DMS 273 treated with DMSO at 0.1 percent for 48 hours (cell line): ENCODE measurements at regions not wholly inside any gene's neighbourhood (a gene's known extent, or its start where the extent isn't known, plus 50 kb on each side); places are given as distances from the start of the nearest gene placed in this dataset.

ENCODE experiments used
- DNase-seq: peaks from one replicate; lab custom pipeline; 2025; lab: John Stamatoyannopoulos, UW

GRCh38 chr14:32022938-32023466 is 54.1 kb upstream of the ARHGAP5 start:
- no peak for DNase-seq

DNA sequence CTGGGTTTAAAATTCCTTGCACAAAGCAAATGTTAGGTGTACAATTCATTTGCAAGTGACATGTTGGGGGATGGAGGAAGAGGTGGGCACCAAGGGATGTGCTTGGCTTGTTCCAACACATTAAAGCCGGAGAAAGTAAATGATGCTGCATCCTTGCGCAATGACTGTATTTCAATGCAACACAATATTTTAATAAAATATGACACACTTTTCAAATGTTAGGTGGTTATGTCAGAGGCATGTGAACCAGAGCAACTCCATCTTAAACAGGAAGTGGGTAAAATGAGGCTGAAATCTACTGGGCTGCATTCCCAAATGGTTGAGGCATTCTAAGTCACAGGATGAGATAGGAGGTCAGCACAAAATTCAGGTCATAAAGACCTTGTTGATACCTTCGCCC is 53.6 kb upstream of the ARHGAP5 start:
- DNase-seq, result no peak

DNA sequence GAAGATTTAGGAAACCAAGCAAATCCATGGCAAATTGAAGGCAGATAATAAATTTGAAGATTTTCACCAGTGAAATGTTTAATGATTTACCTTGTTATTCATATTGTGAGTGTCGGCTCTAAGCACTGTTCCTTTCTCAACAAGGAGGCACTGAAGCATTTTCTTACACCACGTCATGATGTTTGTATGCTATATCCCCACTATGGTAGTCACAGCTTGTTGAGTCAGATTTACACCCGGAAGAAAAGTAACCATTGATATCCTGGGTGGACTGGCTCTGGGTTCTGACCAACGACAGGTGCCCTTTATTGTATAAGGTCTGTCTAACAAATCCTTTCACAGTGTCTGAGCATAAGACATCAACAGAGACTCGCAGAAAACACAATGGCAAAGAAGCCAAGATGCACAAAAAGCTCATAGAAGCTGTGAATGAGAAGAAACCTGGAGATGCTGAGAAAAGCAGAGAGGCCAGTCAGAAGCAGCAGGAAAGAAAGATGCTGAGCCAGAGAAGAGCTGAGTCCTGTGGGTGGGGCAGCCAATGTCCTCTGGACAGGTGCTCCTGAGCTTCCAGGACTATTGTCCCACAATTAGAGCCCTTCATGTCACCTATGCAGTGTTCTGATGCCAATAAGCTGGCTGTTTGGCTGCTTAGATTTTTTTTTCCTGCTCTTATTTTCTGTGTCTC is 49.7 kb upstream of the ARHGAP5 start:
- no peak for DNase-seq
